ENCODE measurements at regions not wholly inside any gene's neighbourhood (a gene's known extent, or its start where the extent isn't known, plus 50 kb on each side); places are given as distances from the start of the nearest gene placed in this dataset.

- TF ChIP-seq FOXM1 (IDR thresholded peaks at IDR 0.05; ENCODE audit: borderline replicate concordance, low read depth) (no peak), MAX (IDR thresholded peaks at IDR 0.05) (no peak), NFIC (IDR thresholded peaks at IDR 0.05) (no peak), REST (IDR thresholded peaks at IDR 0.05; ENCODE audit: low read depth) (no peak), YY1 (IDR thresholded peaks at IDR 0.05; ENCODE audit: low read depth) (no peak), TCF12 (IDR thresholded peaks at IDR 0.05; ENCODE audit: low read depth) (no peak), EP300 (IDR thresholded peaks at IDR 0.05; ENCODE audit: borderline replicate concordance) (no peak)
These were observed 222.6 kb downstream of the SNX18 start for GRCh38 chr5:54740141-54740540.
